ENCODE measurements at regions not wholly inside any gene's neighbourhood (a gene's known extent, or its start where the extent isn't known, plus 50 kb on each side); places are given as distances from the start of the nearest gene placed in this dataset.

GRCh38 chr16:79918916-79919315, 318.4 kb upstream of the MAF start:
- Mint-ChIP-seq H3K4me3 (ENCODE audit: unreplicated experiment) (no peak overlapping the region), H3K9me3 (ENCODE audit: unreplicated experiment) (no peaks in the 10 kb centered on the region), H3K4me1 (ENCODE audit: low read depth, unreplicated experiment) (no peaks in the 10 kb centered on the region), H3K27ac (ENCODE audit: unreplicated experiment) (no peak overlapping the region), H3K27me3 (ENCODE audit: insufficient read depth, unreplicated experiment) (no peaks in the 10 kb centered on the region), H3K36me3 (ENCODE audit: insufficient read depth, unreplicated experiment) (no peaks in the 10 kb centered on the region)
- Histone ChIP-seq H3K4me1 (no peaks in the 10 kb centered on the region; the same call in 1 of the 2 replicates), H3K9me3 (no peaks in the 10 kb centered on the region; the same call in 1 of the 2 replicates), H3K27me3 (replicated peaks; ENCODE audit: control insufficient read depth, insufficient read depth, low read length) (no peaks in the 10 kb centered on the region), H3K36me3 (ENCODE audit: control insufficient read depth, insufficient read depth, low read length) (no peaks in the 10 kb centered on the region), H3K4me3 (ENCODE audit: low read depth, low read length) (no peak overlapping the region)
- no TSS peak for BruUV-seq (replicated peaks)
- DNase-seq = no peak
- CTCF ChIA-PET = no interaction called here
- intact Hi-C loops (cut with micrococcal nuclease; ENCODE audit: unreplicated experiment) = no loop called here
- POLR2A ChIA-PET = no interaction called here
- TF ChIP-seq CTCF (IDR thresholded peaks at IDR 0.05; ENCODE audit: insufficient read depth in 1 of 2, low read depth in 1 of 2, low read length in 1 of 2, severe bottlenecking in 1 of 2, unreplicated experiment in 1 of 2) = no peak

GRCh38 chr16:79915761-79916160, 315.2 kb upstream of the MAF start:
- no peak for TF ChIP-seq CTCF (IDR thresholded peaks at IDR 0.05; ENCODE audit: insufficient read depth in 1 of 2, low read depth in 1 of 2, low read length in 1 of 2, severe bottlenecking in 1 of 2, unreplicated experiment in 1 of 2)
- CTCF ChIA-PET = interaction anchor here (0.7 kb wide), 1 partner anchor 8 kb away, joined by 3 read pairs; no protein-coding TSS in a partner anchor

GRCh38 chr16:79914961-79915720, 314.6 kb upstream of the MAF start:
- BruUV-seq (replicated peaks) = no TSS peak
- ChIA-PET CTCF (no interaction called here), POLR2A (no interaction called here)
- no peak for TF ChIP-seq CTCF (IDR thresholded peaks at IDR 0.05; ENCODE audit: insufficient read depth in 1 of 2, low read depth in 1 of 2, low read length in 1 of 2, severe bottlenecking in 1 of 2, unreplicated experiment in 1 of 2)
- Histone ChIP-seq H3K4me1 (no peaks in the 10 kb centered on the region), H3K4me3 (ENCODE audit: low read depth, low read length) (no peak overlapping the region), H3K9me3 (no peaks in the 10 kb centered on the region), H3K36me3 (ENCODE audit: control insufficient read depth, insufficient read depth, low read length) (no peaks in the 10 kb centered on the region), H3K27me3 (replicated peaks; ENCODE audit: control insufficient read depth, insufficient read depth, low read length) (no peaks in the 10 kb centered on the region)
- Mint-ChIP-seq H3K4me3 (ENCODE audit: unreplicated experiment) (no peak overlapping the region), H3K4me1 (ENCODE audit: low read depth, unreplicated experiment) (no peaks in the 10 kb centered on the region), H3K27me3 (ENCODE audit: insufficient read depth, unreplicated experiment) (no peaks in the 10 kb centered on the region), H3K9me3 (ENCODE audit: unreplicated experiment) (no peaks in the 10 kb centered on the region), H3K36me3 (ENCODE audit: insufficient read depth, unreplicated experiment) (no peaks in the 10 kb centered on the region), H3K27ac (ENCODE audit: unreplicated experiment) (no peak overlapping the region)
- intact Hi-C loops (cut with micrococcal nuclease; ENCODE audit: unreplicated experiment) = no loop called here
- no peak for DNase-seq

More at GRCh38 chr16:79915761-79916160, 315.2 kb upstream of the MAF start:
- Histone ChIP-seq H3K4me3 (ENCODE audit: low read depth, low read length) (no peak overlapping the region), H3K4me1 (no peaks in the 10 kb centered on the region; the same call in 1 of the 2 replicates), H3K36me3 (ENCODE audit: control insufficient read depth, insufficient read depth, low read length) (no peaks in the 10 kb centered on the region), H3K27me3 (replicated peaks; ENCODE audit: control insufficient read depth, insufficient read depth, low read length) (no peaks in the 10 kb centered on the region), H3K9me3 (no peaks in the 10 kb centered on the region)
- no peak overlapping the region for H3K4me3 Mint-ChIP-seq (ENCODE audit: unreplicated experiment)
- no peak for DNase-seq
- no peaks in the 10 kb centered on the region for H3K9me3 Mint-ChIP-seq (ENCODE audit: unreplicated experiment)
- no peak overlapping the region for H3K27ac Mint-ChIP-seq (ENCODE audit: unreplicated experiment)
- intact Hi-C loops (cut with micrococcal nuclease; ENCODE audit: unreplicated experiment) = no loop called here
- no peaks in the 10 kb centered on the region for H3K27me3 Mint-ChIP-seq (ENCODE audit: insufficient read depth, unreplicated experiment)
- no peaks in the 10 kb centered on the region for H3K36me3 Mint-ChIP-seq (ENCODE audit: insufficient read depth, unreplicated experiment)
- no TSS peak for BruUV-seq (replicated peaks)
- POLR2A ChIA-PET = no interaction called here
- H3K4me1 Mint-ChIP-seq (ENCODE audit: low read depth, unreplicated experiment) = no peaks in the 10 kb centered on the region

All from Caco-2 (cell line).